HCT116 (cell line): ENCODE measurements at regions not wholly inside any gene's neighbourhood (a gene's known extent, or its start where the extent isn't known, plus 50 kb on each side); places are given as distances from the start of the nearest gene placed in this dataset.

ENCODE experiments used
- ATAC-seq: fragments of 200-7000 bp; cut with Tn5 transposase; 2 replicates; pipeline ENCODE4 v1.9.1; 2020; ENCODE audit warnings: mild to moderate bottlenecking, moderate library complexity
- BruUV-seq: library from RNA; stranded (reverse); fragments of 400-500 nt; replicated peaks from 2 replicates; lab custom pipeline; 2021; lab: Mats Ljungman, UMichigan
- CTCF ChIA-PET: fragments of 300-600 bp; sonication (Branson Sonifier 250); formaldehyde crosslinking; loops from one replicate; lab custom pipeline; 2021; ENCODE audit warnings: antibody characterized with exemption; lab: Charles Lee
- POLR2A ChIA-PET: fragments of 300-600, 350-600 bp; sonication (Branson Sonifier 250); formaldehyde crosslinking; loops from one replicate; lab custom pipeline; 2021; ENCODE audit warnings: antibody characterized with exemption; lab: Charles Lee
- RAD21 ChIA-PET, 2 experiments: fragments of 300-600 bp; sonication (Branson Sonifier 250); formaldehyde crosslinking; loops; one replicate each; lab custom pipeline; 2023; ENCODE audit warnings: low total read pairs in 2 of 2; ENCODE audit not compliant: uncharacterized antibody in 2 of 2, unreplicated experiment in 2 of 2, low non-redundant PET in 1 of 2; lab: Charles Lee
- DNase-seq: peaks from one replicate; pipeline ENCODE4 v3.0.0-alpha.2; 2010; ENCODE audit warnings: low read depth, low spot score
- H2AFZ ChIP-seq: fragments of 200-600 bp; shearing (Covaris generic), sonication (generic); 2 replicates; pipeline ENCODE4 v1.6.1; 2017; ENCODE audit warnings: low read depth, mixed run types, mixed read lengths, antibody characterized with exemption, low read length; ENCODE audit not compliant: poor library complexity, severe bottlenecking
- H3K27ac ChIP-seq: 2 replicates; pipeline ENCODE4 v1.5.1; 2012; ENCODE audit warnings: low read depth, low read length
- H3K27me3 ChIP-seq: fragments of 200-600 bp; sonication (generic); 2 replicates; pipeline ENCODE4 v1.6.1; 2016; ENCODE audit warnings: mixed run types, low read length, mixed read lengths; ENCODE audit not compliant: insufficient read depth
- H3K36me3 ChIP-seq, 2 experiments: fragments of 200-500 bp in 1 of 2; fragments of 200-600 bp in 1 of 2; sonication (Bioruptor generic) in 1 of 2; sonication (generic) in 1 of 2; 2 replicates each; pipeline versions ENCODE4 v1.5.1 to v1.6.1; 2014 to 2016; ENCODE audit warnings: low read length in 2 of 2, inconsistent platforms in 1 of 2, mixed read lengths in 1 of 2, mixed run types in 1 of 2; ENCODE audit not compliant: insufficient read depth in 2 of 2, control insufficient read depth in 1 of 2
- H3K4me1 ChIP-seq, 2 experiments: fragments of 200-600 bp in 1 of 2; sonication (generic) in 1 of 2; 2 replicates each; pipeline versions ENCODE4 v1.5.1 to v1.6.1; 2012 to 2017; ENCODE audit warnings: low read length in 2 of 2, inconsistent platforms in 1 of 2, mild to moderate bottlenecking in 1 of 2, mixed read lengths in 1 of 2, mixed run types in 1 of 2, moderate library complexity in 1 of 2; ENCODE audit not compliant: insufficient read depth in 2 of 2, control insufficient read depth in 1 of 2
- H3K4me2 ChIP-seq: fragments of 200-600 bp; sonication (generic); 2 replicates; pipeline ENCODE4 v1.6.1; 2017; ENCODE audit warnings: mixed run types, low read length, mixed read lengths
- H3K4me3 ChIP-seq, 2 experiments: fragments of 200-600 bp in 1 of 2; sonication (generic) in 1 of 2; replicated peaks in 1 of 2; 2 replicates each; pipeline ENCODE4 v1.5.1; 2011 to 2016; ENCODE audit warnings: low read length in 2 of 2, control low read depth in 1 of 2, low read depth in 1 of 2, mild to moderate bottlenecking in 1 of 2, mixed read lengths in 1 of 2, mixed run types in 1 of 2
- H3K79me2 ChIP-seq: fragments of 200-600 bp; sonication (generic); 2 replicates; pipeline ENCODE4 v1.6.1; 2017; ENCODE audit warnings: mild to moderate bottlenecking, mixed run types, low read length, moderate library complexity, mixed read lengths; ENCODE audit not compliant: insufficient read depth
- H3K9ac ChIP-seq: fragments of 200-600 bp; sonication (generic); 2 replicates; pipeline ENCODE4 v1.6.1; 2016; ENCODE audit warnings: low read length, mixed read lengths
- H3K9me2 ChIP-seq: fragments of 200-600 bp; sonication (generic), shearing (Covaris generic); 2 replicates; pipeline ENCODE4 v1.6.1; 2017; ENCODE audit warnings: mixed run types, mild to moderate bottlenecking, moderate library complexity; ENCODE audit not compliant: insufficient read depth
- H3K9me3 ChIP-seq, 2 experiments: fragments of 200-500 bp in 1 of 2; fragments of 200-600 bp in 1 of 2; sonication (Bioruptor generic) in 1 of 2; sonication (generic) in 1 of 2; 2 replicates each; pipeline ENCODE4 v1.6.1; 2014 to 2017; ENCODE audit warnings: low read length in 2 of 2, mixed read lengths in 2 of 2, inconsistent platforms in 1 of 2, low read depth in 1 of 2, mild to moderate bottlenecking in 1 of 2, mixed run types in 1 of 2, moderate library complexity in 1 of 2; ENCODE audit not compliant: control insufficient read depth in 1 of 2, insufficient read depth in 1 of 2
- H4K20me1 ChIP-seq: fragments of 200-600 bp; sonication (generic), shearing (Covaris generic); 2 replicates; pipeline ENCODE4 v1.6.1; 2017; ENCODE audit warnings: mixed run types, mild to moderate bottlenecking, moderate library complexity; ENCODE audit not compliant: insufficient read depth
- CBX3 ChIP-seq: IDR thresholded peaks from 2 replicates; pipeline ENCODE4 v1.6.1; 2012; ENCODE audit warnings: low read depth
- CEBPB ChIP-seq: IDR thresholded peaks from 2 replicates; pipeline ENCODE4 v1.6.1; 2012; ENCODE audit warnings: low read depth
- CTCF ChIP-seq, 3 experiments: fragments of 200-600 bp in 1 of 3; sonication (generic) in 1 of 3; IDR thresholded peaks in 2 of 3; conservative IDR thresholded peaks in 1 of 3; 2 replicates each; pipeline ENCODE4 v1.5.1; 2012 to 2017; ENCODE audit warnings: low read depth in 2 of 3, low read length in 2 of 3, antibody characterized with exemption in 1 of 3, borderline replicate concordance in 1 of 3, control low read depth in 1 of 3, mild to moderate bottlenecking in 1 of 3, mixed read lengths in 1 of 3, mixed run types in 1 of 3, moderate library complexity in 1 of 3; ENCODE audit not compliant: insufficient read depth in 1 of 3
- ELF1 ChIP-seq: IDR thresholded peaks from 2 replicates; pipeline ENCODE4 v1.6.1; 2012; ENCODE audit warnings: low read depth, borderline replicate concordance
- EZH2phosphoT487 ChIP-seq: fragments of 200-600 bp; IDR thresholded peaks from 2 replicates; pipeline ENCODE4 v1.6.1; 2018; ENCODE audit warnings: antibody characterized with exemption, borderline replicate concordance
- JUND ChIP-seq: IDR thresholded peaks from 2 replicates; pipeline ENCODE4 v1.6.1; 2012
- MAX ChIP-seq: IDR thresholded peaks from 2 replicates; pipeline ENCODE4 v1.6.1; 2012
- POLR2A ChIP-seq: IDR thresholded peaks from 2 replicates; pipeline ENCODE4 v1.7.0; 2011; ENCODE audit warnings: borderline replicate concordance; ENCODE audit not compliant: insufficient read depth, insufficient read length; ENCODE audit errors: extremely low read depth
- REST ChIP-seq: IDR thresholded peaks from 2 replicates; pipeline ENCODE4 v1.6.1; 2012; ENCODE audit warnings: low read depth
- SP1 ChIP-seq: IDR thresholded peaks from 2 replicates; pipeline ENCODE4 v1.6.1; 2012; ENCODE audit warnings: low read depth
- TCF7L2 ChIP-seq: IDR thresholded peaks from 2 replicates; pipeline ENCODE4 v1.7.0; 2011; ENCODE audit warnings: borderline replicate concordance, inconsistent platforms; ENCODE audit not compliant: insufficient read depth, insufficient read length; ENCODE audit errors: extremely low read depth
- intact Hi-C: fragments of 100-400 bp; cut with micrococcal nuclease; formaldehyde crosslinking; loops from 2 replicates; pipeline ENCODE4 v1.10.0; 2022

DNA sequence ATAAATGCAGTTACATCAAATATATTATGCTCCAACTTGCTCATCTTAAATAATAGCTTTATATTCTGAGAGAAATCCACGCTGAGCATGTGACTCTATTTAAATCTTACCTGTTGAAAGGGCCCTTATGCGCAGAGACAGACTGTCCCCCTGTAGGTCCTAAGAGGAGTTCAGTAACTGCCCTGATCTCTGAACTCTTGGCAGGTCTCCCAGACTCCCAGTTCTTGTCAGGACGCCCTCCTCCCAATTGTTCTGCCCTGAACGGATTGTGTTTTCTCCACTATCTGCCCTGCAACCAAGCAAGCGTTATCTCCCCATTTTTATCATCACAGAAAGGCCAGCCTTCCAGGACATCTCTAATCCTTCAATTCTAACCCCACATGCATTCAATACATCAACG is 954.6 kb downstream of the TSN start:
- intact Hi-C loops: no loop called here
- Histone ChIP-seq H3K27me3 (no peaks in the 10 kb centered on the region), H3K36me3 (no peaks in the 10 kb centered on the region), H3K9me2 (no peaks in the 10 kb centered on the region), H3K4me1 (no peaks in the 10 kb centered on the region), H3K4me2 (no peak overlapping the region), H4K20me1 (no peaks in the 10 kb centered on the region), H3K27ac (no peak overlapping the region), H3K9ac (no peak overlapping the region), H3K4me3 (no peak overlapping the region), H2AFZ (no peak overlapping the region), H3K79me2 (no peaks in the 10 kb centered on the region), H3K9me3 (peaks cover 3 to 9% of the 10 kb centered on the region in 2 experiments; a peak in 2 of 4 replicates)
- ATAC-seq (no peak), DNase-seq (no peak)
- TF ChIP-seq EZH2phosphoT487 (no peak), JUND (no peak), ELF1 (no peak), POLR2A (no peak), REST (no peak), CTCF (IDR thresholded peaks at IDR 0.05 in 2 of 3, conservative IDR thresholded peaks at IDR 0.05 in 1 of 3; ENCODE audit: borderline replicate concordance in 1 of 3, insufficient read depth in 1 of 3, low read depth in 2 of 3, low read length in 2 of 3) (no peak), CEBPB (no peak), MAX (no peak), TCF7L2 (no peak), CBX3 (no peak), SP1 (no peak)
- ChIA-PET RAD21 (no interaction called here), CTCF (no interaction called here), POLR2A (no interaction called here)
- no TSS peak for BruUV-seq
